HFFc6 (cell line): ENCODE measurements at regions not wholly inside any gene's neighbourhood (a gene's known extent, or its start where the extent isn't known, plus 50 kb on each side); places are given as distances from the start of the nearest gene placed in this dataset.
"Not testable (repeated sequence)": the region's sequence is repeated elsewhere in the genome, so short reads cannot be mapped to it uniquely, and the experiment has no call there.

Experiments
- DNase-seq: peaks from one replicate; pipeline ENCODE4 v3.0.0-alpha.2; 2018
- H3K27ac Mint-ChIP-seq: 2 replicates; pipeline ENCODE4 v1.8.0; 2020; ENCODE audit warnings: mild to moderate bottlenecking, mixed read lengths
- H3K27me3 Mint-ChIP-seq: 2 replicates; pipeline ENCODE4 v1.8.0; 2021; ENCODE audit warnings: mild to moderate bottlenecking, moderate library complexity, mixed read lengths; ENCODE audit not compliant: insufficient read depth
- H3K36me3 Mint-ChIP-seq: 2 replicates; pipeline ENCODE4 v1.8.0; 2021; ENCODE audit warnings: low read depth, mixed read lengths
- H3K4me1 Mint-ChIP-seq: 2 replicates; pipeline ENCODE4 v1.8.0; 2020; ENCODE audit warnings: low read depth, mixed read lengths
- H3K4me3 Mint-ChIP-seq: 2 replicates; pipeline ENCODE4 v1.8.0; 2020; ENCODE audit warnings: mild to moderate bottlenecking, moderate library complexity, mixed read lengths
- H3K9me3 Mint-ChIP-seq: 2 replicates; pipeline ENCODE4 v1.8.0; 2020; ENCODE audit warnings: mild to moderate bottlenecking, mixed read lengths
- TF ChIP-seq, protein P1 (sequence below): fragments of 200-600 bp; sonication (generic); IDR thresholded peaks from 2 replicates; pipeline ENCODE4 v1.5.0; 2021; ENCODE audit warnings: antibody characterized with exemption, mild to moderate bottlenecking

DNA sequence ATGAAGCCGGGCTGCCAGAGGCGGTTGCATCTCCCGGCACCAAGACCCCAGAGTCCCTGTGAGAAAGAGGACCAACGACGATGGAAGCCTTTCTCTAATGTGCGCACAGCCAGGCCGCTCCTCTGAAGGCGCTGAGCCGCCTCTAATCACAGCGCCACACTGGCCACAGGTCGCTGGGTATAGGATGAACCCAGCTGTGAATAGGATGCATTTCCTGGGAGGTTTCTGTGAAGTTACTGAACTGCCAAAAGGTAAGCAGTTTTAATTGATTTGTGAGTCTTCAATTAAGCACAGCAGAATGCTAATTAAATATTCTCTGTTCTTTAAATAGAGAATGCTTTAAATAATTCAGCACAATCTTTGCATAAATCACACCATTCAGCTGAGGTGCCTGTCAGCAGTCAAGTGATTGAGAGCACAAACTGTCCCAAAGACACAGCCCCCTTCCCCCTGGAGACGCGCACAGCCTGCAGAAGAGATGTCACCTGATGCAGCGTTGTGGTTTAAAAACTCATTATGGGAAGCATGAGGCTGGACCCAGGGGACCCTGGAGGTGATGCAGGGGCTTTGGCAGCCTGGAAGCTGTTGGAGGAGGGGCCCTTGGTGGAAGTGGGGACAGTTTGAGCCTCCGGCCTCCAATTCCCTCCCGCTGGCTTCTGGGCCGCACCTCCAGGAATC, 98.1 kb downstream of the RTP5 start:
- Mint-ChIP-seq H3K9me3 (no peaks in the 10 kb centered on the region), H3K27ac (no peak overlapping the region), H3K4me3 (no peak overlapping the region), H3K4me1 (peaks cover 21% of the 10 kb centered on the region), H3K27me3 (peaks cover 6% of the 10 kb centered on the region; the same call in 1 of the 2 replicates), H3K36me3 (no peaks in the 10 kb centered on the region)
- TF ChIP-seq, protein P1, sequence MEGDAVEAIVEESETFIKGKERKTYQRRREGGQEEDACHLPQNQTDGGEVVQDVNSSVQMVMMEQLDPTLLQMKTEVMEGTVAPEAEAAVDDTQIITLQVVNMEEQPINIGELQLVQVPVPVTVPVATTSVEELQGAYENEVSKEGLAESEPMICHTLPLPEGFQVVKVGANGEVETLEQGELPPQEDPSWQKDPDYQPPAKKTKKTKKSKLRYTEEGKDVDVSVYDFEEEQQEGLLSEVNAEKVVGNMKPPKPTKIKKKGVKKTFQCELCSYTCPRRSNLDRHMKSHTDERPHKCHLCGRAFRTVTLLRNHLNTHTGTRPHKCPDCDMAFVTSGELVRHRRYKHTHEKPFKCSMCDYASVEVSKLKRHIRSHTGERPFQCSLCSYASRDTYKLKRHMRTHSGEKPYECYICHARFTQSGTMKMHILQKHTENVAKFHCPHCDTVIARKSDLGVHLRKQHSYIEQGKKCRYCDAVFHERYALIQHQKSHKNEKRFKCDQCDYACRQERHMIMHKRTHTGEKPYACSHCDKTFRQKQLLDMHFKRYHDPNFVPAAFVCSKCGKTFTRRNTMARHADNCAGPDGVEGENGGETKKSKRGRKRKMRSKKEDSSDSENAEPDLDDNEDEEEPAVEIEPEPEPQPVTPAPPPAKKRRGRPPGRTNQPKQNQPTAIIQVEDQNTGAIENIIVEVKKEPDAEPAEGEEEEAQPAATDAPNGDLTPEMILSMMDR = no peak
- no peak for DNase-seq

DNA sequence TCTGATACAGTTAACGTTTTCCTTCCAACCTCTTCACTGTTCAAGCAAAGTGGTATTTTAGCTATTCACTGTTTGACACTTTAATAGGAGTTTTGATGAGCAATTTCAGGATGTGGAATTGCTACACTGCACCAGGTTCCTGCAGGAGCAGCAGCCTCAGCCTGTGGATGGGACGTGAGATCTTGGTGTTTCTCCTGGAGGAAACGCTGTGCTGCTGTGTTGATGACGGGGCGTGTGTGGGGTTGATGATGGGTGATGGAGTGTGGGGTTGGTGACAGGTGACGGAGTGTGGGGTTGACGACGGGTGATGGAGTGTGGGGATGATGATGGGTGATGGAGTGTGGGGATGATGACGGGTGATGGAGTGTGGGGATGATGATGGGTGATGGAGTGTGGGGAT, 98.9 kb downstream of the RTP5 start:
- Mint-ChIP-seq H3K4me1 (peaks cover 21% of the 10 kb centered on the region), H3K27me3 (peaks cover 6% of the 10 kb centered on the region; the same call in 1 of the 2 replicates), H3K9me3 (no peaks in the 10 kb centered on the region), H3K36me3 (peaks cover 7% of the 10 kb centered on the region; the same call in 1 of the 2 replicates), H3K4me3 (no peak overlapping the region), H3K27ac (no peak overlapping the region)
- TF ChIP-seq, protein P1 = no peak
- no peak for DNase-seq

DNA sequence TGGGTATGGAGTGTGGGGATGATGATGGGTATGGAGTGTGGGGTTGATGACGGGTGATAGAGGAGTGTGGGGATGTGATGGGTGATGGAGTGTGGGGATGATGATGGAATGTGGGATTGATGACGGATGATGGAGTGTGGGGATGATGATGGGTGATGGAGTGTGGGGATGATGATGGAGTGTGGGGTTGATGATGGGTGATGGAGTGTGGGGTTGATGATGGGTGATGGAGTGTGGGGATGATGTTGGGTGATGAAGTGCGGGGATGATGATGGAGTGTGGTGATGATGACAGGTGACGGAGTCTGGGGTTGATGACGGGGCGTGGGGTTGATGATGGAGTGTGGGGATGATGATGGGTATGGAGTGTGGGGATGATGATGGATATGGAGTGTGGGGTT, 99.7 kb downstream of the RTP5 start:
- not testable (repeated sequence) for H3K4me3 Mint-ChIP-seq, DNase-seq, H3K9me3 Mint-ChIP-seq, H3K36me3 Mint-ChIP-seq, H3K27ac Mint-ChIP-seq, H3K27me3 Mint-ChIP-seq
- peaks cover 21% of the 10 kb centered on the region for H3K4me1 Mint-ChIP-seq

DNA sequence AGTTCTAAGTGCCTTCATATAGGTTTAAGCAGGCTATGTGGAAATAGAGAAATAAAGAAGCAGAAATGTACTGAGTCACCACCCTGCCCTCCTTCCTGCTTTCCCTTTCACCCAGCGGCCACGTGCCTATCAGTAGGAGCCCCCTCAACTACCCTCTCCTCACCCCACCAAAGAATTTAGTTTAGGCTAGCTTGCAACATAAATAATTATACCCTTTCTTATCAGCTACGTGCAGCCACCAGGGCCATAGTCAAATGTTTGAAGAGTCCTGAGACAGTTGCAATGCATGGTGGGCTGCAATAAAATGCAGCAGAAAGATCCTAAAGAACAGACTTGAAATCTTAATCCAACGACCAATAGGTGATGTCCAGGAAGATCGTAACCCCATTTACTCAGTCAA, 101.2 kb downstream of the RTP5 start:
- TF ChIP-seq, protein P1 = no peak
- Mint-ChIP-seq H3K4me1 (peaks cover 14% of the 10 kb centered on the region), H3K27ac (no peak overlapping the region), H3K9me3 (no peaks in the 10 kb centered on the region), H3K36me3 (peaks cover 8% of the 10 kb centered on the region; the same call in 1 of the 2 replicates), H3K4me3 (no peak overlapping the region), H3K27me3 (peaks cover 6% of the 10 kb centered on the region)
- DNase-seq = no peak

DNA sequence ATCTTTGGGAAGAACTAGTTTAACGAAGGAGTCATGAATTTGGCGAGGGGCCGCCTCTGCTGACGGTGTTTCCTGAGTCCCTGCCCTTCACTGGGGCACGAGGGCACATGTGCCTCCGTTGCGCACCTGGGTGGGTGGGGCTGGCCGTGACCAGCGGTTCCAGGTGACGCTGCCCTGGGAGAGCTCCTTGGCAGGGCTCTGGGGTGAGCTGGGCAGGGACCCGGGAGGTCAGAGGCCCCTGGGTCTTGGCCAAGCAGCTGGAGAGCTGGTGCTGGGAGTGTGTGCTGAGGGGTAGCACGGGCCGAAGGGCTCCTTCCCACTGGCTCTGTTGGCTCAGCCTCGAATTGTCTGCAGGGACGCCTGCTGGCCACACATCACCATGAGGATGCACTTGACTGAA, 104.6 kb downstream of the RTP5 start:
- Mint-ChIP-seq H3K27me3 (peaks cover 6% of the 10 kb centered on the region), H3K9me3 (no peaks in the 10 kb centered on the region), H3K27ac (no peak overlapping the region), H3K36me3 (peaks cover 8% of the 10 kb centered on the region; the same call in 1 of the 2 replicates), H3K4me1 (no peaks in the 10 kb centered on the region), H3K4me3 (no peak overlapping the region)
- no peak for DNase-seq
- TF ChIP-seq, protein P1 = no peak

DNA sequence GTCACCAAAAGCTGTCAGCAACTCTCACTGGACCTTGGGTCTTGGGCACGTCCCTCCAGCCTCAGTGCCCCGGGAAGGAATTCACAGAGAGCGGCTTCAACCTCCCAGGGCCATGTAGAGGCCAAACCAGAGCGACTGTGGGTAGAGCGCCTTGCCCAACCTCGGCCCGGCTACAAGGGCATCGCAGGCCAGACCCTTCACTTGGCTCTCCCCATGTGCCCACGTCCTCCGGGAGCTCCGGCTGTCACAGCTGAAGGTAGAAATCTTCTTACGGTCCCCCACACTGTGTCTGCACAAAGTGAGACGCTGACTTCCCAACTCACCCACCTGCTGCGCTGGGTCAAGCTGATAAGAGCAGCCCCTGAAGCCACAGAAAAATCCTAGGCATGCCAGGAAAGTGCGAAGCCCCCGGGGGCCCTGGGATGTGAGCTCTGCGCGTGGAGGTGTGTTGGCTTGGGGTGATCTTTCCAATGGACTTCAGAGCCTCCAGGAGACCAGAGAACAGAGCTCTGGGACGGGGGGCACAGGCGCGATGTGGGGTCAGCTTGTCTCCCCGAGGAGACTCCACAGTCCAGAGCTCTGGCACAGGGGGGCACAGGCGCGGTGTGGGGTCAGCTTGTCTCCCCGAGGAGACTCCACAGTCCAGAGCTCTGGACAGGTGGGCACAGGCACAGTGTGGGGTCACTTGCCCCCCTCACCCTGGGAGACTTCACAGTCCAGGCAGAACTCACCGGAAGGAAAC, 105.5 kb downstream of the RTP5 start:
- H3K4me3 Mint-ChIP-seq = no peak overlapping the region
- H3K9me3 Mint-ChIP-seq = no peaks in the 10 kb centered on the region
- H3K27ac Mint-ChIP-seq = no peak overlapping the region
- TF ChIP-seq, protein P1 = no peak
- DNase-seq = no peak
- H3K36me3 Mint-ChIP-seq = peaks cover 8% of the 10 kb centered on the region; the same call in 1 of the 2 replicates
- no peaks in the 10 kb centered on the region for H3K4me1 Mint-ChIP-seq
- peaks cover 6% of the 10 kb centered on the region for H3K27me3 Mint-ChIP-seq
